ENCODE measurements at regions not wholly inside any gene's neighbourhood (a gene's known extent, or its start where the extent isn't known, plus 50 kb on each side); places are given as distances from the start of the nearest gene placed in this dataset.

DNA sequence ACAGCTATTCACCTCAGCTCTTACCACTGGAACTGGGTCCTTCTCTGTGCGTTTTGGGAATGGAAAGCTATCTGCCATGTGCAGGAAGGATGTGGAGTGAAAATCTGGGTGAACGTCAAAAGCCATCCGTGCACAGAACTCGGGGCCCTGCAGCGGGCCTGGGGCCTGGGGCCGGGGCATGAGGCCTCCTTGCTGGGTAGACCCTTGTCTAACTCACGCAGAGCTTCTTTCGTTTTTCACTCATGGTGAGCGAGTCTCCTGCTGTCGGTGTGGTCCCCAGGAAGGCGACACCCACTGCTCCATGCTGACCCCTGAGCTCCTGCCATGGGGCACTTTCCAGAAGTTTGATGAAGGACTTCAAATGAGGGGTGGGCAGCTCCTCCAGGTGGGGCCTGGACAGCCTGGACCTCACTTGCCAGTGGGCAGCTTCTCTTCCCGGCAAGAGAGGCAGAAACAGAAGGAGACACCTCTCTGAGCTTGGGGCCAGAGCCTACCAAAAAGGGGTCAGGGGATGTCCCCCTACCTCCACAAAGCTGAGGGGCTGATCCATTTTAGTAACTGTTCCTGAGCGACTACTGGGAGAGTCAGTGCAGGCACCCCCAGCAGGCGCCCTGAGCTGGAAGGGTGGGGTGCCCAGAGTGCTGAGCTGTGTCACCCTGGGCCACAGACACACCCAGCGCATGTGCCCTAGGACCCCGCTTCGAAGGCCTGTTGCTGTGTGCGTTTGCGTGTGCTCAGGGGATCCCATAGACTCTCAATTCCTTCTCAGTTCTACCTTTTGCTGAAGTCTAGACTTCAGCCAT lies 117.7 kb upstream of the HDAC4 start:
- Mint-ChIP-seq H3K36me3 (ENCODE audit: low read depth) (no peaks in the 10 kb centered on the region), H3K27me3 (ENCODE audit: insufficient read depth, low read depth, poor library complexity) (peaks cover 14% of the 10 kb centered on the region), H3K27ac (no peak overlapping the region), H3K9me3 (peaks cover 2% of the 10 kb centered on the region; the same call in 1 of the 3 replicates), H3K4me3 (no peak overlapping the region), H3K4me1 (peaks cover 10% of the 10 kb centered on the region)
- DNase-seq (ENCODE audit: low spot score) (no peak), ATAC-seq (no peak)
- Histone ChIP-seq H3K9me2 (ENCODE audit: insufficient read depth) (no peaks in the 10 kb centered on the region), H3K4me2 (no peak overlapping the region), H3K79me2 (replicated peaks; ENCODE audit: insufficient read depth) (no peaks in the 10 kb centered on the region), H3K27ac (ENCODE audit: low read depth) (no peak overlapping the region), H3F3A (replicated peaks; ENCODE audit: low read depth) (no peaks in the 10 kb centered on the region), H3K4me1 (ENCODE audit: insufficient read depth) (no peaks in the 10 kb centered on the region), H2AFZ (no peak overlapping the region), H4K20me1 (replicated peaks; ENCODE audit: insufficient read depth) (no peaks in the 10 kb centered on the region), H3K36me3 (ENCODE audit: insufficient read depth) (no peaks in the 10 kb centered on the region), H3K27me3 (ENCODE audit: insufficient read depth) (no peaks in the 10 kb centered on the region), H3K4me3 (no peak overlapping the region)
- TF ChIP-seq POLR2AphosphoS5 (IDR thresholded peaks at IDR 0.05; ENCODE audit: low read depth) (no peak), EZH2phosphoT487 (IDR thresholded peaks at IDR 0.05; ENCODE audit: unreplicated experiment) (no peak), CREB1 (CRISPR knock-in tag; IDR thresholded peaks at IDR 0.05; ENCODE audit: low read depth) (no peak), ZNF114 (CRISPR knock-in tag; IDR thresholded peaks at IDR 0.05) (no peak), STAT1 (IDR thresholded peaks at IDR 0.05; ENCODE audit: unreplicated experiment) (no peak), EZH2 (IDR thresholded peaks at IDR 0.05; ENCODE audit: low read depth, unreplicated experiment) (no peak), JUNB (IDR thresholded peaks at IDR 0.05; ENCODE audit: unreplicated experiment) (no peak)
- TF ChIP-seq, protein P1, sequence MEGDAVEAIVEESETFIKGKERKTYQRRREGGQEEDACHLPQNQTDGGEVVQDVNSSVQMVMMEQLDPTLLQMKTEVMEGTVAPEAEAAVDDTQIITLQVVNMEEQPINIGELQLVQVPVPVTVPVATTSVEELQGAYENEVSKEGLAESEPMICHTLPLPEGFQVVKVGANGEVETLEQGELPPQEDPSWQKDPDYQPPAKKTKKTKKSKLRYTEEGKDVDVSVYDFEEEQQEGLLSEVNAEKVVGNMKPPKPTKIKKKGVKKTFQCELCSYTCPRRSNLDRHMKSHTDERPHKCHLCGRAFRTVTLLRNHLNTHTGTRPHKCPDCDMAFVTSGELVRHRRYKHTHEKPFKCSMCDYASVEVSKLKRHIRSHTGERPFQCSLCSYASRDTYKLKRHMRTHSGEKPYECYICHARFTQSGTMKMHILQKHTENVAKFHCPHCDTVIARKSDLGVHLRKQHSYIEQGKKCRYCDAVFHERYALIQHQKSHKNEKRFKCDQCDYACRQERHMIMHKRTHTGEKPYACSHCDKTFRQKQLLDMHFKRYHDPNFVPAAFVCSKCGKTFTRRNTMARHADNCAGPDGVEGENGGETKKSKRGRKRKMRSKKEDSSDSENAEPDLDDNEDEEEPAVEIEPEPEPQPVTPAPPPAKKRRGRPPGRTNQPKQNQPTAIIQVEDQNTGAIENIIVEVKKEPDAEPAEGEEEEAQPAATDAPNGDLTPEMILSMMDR (conservative IDR thresholded peaks at IDR 0.05; ENCODE audit: low read depth in 2 of 2) = no peak
- TF ChIP-seq, protein P2, sequence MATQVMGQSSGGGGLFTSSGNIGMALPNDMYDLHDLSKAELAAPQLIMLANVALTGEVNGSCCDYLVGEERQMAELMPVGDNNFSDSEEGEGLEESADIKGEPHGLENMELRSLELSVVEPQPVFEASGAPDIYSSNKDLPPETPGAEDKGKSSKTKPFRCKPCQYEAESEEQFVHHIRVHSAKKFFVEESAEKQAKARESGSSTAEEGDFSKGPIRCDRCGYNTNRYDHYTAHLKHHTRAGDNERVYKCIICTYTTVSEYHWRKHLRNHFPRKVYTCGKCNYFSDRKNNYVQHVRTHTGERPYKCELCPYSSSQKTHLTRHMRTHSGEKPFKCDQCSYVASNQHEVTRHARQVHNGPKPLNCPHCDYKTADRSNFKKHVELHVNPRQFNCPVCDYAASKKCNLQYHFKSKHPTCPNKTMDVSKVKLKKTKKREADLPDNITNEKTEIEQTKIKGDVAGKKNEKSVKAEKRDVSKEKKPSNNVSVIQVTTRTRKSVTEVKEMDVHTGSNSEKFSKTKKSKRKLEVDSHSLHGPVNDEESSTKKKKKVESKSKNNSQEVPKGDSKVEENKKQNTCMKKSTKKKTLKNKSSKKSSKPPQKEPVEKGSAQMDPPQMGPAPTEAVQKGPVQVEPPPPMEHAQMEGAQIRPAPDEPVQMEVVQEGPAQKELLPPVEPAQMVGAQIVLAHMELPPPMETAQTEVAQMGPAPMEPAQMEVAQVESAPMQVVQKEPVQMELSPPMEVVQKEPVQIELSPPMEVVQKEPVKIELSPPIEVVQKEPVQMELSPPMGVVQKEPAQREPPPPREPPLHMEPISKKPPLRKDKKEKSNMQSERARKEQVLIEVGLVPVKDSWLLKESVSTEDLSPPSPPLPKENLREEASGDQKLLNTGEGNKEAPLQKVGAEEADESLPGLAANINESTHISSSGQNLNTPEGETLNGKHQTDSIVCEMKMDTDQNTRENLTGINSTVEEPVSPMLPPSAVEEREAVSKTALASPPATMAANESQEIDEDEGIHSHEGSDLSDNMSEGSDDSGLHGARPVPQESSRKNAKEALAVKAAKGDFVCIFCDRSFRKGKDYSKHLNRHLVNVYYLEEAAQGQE (IDR thresholded peaks at IDR 0.05; ENCODE audit: unreplicated experiment) = no peak
- TF ChIP-seq, protein P3, sequence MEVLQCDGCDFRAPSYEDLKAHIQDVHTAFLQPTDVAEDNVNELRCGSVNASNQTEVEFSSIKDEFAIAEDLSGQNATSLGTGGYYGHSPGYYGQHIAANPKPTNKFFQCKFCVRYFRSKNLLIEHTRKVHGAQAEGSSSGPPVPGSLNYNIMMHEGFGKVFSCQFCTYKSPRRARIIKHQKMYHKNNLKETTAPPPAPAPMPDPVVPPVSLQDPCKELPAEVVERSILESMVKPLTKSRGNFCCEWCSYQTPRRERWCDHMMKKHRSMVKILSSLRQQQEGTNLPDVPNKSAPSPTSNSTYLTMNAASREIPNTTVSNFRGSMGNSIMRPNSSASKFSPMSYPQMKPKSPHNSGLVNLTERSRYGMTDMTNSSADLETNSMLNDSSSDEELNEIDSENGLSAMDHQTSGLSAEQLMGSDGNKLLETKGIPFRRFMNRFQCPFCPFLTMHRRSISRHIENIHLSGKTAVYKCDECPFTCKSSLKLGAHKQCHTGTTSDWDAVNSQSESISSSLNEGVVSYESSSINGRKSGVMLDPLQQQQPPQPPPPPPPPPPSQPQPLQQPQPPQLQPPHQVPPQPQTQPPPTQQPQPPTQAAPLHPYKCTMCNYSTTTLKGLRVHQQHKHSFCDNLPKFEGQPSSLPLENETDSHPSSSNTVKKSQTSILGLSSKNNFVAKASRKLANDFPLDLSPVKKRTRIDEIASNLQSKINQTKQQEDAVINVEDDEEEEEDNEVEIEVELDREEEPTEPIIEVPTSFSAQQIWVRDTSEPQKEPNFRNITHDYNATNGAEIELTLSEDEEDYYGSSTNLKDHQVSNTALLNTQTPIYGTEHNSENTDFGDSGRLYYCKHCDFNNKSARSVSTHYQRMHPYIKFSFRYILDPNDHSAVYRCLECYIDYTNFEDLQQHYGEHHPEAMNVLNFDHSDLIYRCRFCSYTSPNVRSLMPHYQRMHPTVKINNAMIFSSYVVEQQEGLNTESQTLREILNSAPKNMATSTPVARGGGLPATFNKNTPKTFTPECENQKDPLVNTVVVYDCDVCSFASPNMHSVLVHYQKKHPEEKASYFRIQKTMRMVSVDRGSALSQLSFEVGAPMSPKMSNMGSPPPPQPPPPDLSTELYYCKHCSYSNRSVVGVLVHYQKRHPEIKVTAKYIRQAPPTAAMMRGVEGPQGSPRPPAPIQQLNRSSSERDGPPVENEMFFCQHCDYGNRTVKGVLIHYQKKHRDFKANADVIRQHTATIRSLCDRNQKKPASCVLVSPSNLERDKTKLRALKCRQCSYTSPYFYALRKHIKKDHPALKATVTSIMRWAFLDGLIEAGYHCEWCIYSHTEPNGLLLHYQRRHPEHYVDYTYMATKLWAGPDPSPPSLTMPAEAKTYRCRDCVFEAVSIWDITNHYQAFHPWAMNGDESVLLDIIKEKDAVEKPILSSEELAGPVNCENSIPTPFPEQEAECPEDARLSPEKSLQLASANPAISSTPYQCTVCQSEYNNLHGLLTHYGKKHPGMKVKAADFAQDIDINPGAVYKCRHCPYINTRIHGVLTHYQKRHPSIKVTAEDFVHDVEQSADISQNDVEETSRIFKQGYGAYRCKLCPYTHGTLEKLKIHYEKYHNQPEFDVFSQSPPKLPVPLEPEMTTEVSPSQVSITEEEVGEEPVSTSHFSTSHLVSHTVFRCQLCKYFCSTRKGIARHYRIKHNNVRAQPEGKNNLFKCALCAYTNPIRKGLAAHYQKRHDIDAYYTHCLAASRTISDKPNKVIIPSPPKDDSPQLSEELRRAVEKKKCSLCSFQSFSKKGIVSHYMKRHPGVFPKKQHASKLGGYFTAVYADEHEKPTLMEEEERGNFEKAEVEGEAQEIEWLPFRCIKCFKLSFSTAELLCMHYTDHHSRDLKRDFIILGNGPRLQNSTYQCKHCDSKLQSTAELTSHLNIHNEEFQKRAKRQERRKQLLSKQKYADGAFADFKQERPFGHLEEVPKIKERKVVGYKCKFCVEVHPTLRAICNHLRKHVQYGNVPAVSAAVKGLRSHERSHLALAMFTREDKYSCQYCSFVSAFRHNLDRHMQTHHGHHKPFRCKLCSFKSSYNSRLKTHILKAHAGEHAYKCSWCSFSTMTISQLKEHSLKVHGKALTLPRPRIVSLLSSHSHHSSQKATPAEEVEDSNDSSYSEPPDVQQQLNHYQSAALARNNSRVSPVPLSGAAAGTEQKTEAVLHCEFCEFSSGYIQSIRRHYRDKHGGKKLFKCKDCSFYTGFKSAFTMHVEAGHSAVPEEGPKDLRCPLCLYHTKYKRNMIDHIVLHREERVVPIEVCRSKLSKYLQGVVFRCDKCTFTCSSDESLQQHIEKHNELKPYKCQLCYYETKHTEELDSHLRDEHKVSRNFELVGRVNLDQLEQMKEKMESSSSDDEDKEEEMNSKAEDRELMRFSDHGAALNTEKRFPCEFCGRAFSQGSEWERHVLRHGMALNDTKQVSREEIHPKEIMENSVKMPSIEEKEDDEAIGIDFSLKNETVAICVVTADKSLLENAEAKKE (CRISPR knock-in tag; IDR thresholded peaks at IDR 0.05) = no peak
